Left ventricle myocardium inferior (tissue), 1 donor: ENCODE measurements at regions not wholly inside any gene's neighbourhood (a gene's known extent, or its start where the extent isn't known, plus 50 kb on each side); places are given as distances from the start of the nearest gene placed in this dataset.

Experiments
- DNase-seq: peaks from one replicate; pipeline ENCODE4 v3.0.0-alpha.2; 2020
- H3K27ac ChIP-seq: fragments of 200-600 bp; replicated peaks from 2 replicates; pipeline ENCODE4 v1.8.0; 2021
- H3K27me3 ChIP-seq: fragments of 200-600 bp; 2 replicates; pipeline ENCODE4 v1.8.0; 2021; ENCODE audit warnings: low read depth
- H3K36me3 ChIP-seq: fragments of 200-600 bp; 2 replicates; pipeline ENCODE4 v1.8.0; 2021
- H3K4me1 ChIP-seq: fragments of 200-600 bp; 2 replicates; pipeline ENCODE4 v1.8.0; 2021
- H3K4me3 ChIP-seq: fragments of 200-600 bp; 2 replicates; pipeline ENCODE4 v1.8.0; 2021; ENCODE audit warnings: mild to moderate bottlenecking, moderate library complexity
- H3K9me3 ChIP-seq: fragments of 200-600 bp; replicated peaks from 2 replicates; pipeline ENCODE4 v1.8.0; 2021
- intact Hi-C: fragments of 100-400 bp; cut with micrococcal nuclease; formaldehyde crosslinking; loops from one replicate; pipeline ENCODE4 v1.11.0; 2022
- TF ChIP-seq, protein P1 (sequence below): fragments of 200-600 bp; IDR thresholded peaks from 2 replicates; pipeline ENCODE4 v1.8.0; 2021; ENCODE audit warnings: antibody characterized with exemption, mild to moderate bottlenecking, borderline replicate concordance
- donor health status: DM: no; HTN: yes; CAD: no; lungs with severe emphysema.

DNA sequence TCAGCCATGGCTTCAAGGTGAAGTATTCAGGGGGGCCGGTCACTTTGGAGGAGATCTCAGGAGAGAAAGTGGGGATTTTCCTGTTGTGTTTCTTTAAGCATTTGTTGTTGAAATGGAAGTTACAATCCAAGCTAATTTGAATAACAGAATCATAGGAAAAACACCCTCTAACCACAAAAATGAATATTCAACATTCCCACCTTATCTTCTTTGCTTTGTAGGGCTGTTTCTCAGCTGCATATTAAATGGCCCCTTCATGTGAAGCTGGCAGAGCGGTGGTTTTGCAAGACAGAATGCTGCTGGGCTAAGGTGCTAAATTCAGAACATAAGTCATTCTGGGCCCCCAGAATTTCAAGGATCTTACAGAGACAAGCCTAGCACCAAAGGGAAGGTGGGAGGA, 279.0 kb downstream of the RRAGC start:
- intact Hi-C loops, result no loop called here
- DNase-seq, result no peak
- Histone ChIP-seq H3K36me3 (no peaks in the 10 kb centered on the region), H3K9me3 (peaks cover 4% of the 10 kb centered on the region), H3K4me1 (no peaks in the 10 kb centered on the region), H3K27me3 (peaks cover 87% of the 10 kb centered on the region), H3K4me3 (no peak overlapping the region), H3K27ac (no peak overlapping the region)
- TF ChIP-seq, protein P1, sequence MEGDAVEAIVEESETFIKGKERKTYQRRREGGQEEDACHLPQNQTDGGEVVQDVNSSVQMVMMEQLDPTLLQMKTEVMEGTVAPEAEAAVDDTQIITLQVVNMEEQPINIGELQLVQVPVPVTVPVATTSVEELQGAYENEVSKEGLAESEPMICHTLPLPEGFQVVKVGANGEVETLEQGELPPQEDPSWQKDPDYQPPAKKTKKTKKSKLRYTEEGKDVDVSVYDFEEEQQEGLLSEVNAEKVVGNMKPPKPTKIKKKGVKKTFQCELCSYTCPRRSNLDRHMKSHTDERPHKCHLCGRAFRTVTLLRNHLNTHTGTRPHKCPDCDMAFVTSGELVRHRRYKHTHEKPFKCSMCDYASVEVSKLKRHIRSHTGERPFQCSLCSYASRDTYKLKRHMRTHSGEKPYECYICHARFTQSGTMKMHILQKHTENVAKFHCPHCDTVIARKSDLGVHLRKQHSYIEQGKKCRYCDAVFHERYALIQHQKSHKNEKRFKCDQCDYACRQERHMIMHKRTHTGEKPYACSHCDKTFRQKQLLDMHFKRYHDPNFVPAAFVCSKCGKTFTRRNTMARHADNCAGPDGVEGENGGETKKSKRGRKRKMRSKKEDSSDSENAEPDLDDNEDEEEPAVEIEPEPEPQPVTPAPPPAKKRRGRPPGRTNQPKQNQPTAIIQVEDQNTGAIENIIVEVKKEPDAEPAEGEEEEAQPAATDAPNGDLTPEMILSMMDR, result no peak

DNA sequence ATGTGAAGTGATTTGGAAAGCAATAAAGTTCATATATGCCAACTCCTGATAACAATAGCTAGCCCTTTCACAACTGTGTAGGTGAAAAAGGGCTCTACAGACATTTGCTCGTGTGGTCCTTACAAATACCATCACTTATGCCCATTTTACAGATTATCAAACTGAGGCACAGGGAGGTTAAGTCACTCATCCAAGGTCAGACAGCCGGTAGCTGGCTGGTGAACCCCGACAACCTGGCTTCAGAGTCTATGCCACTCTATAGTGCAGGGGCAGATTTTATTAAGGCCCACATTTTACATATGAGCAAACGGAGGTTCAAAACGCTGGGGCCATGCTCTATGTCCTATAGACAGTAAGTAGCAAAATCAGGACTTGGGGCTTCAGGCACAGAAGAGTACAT, 280.5 kb downstream of the RRAGC start:
- H3K27me3 ChIP-seq, result peaks cover 94% of the 10 kb centered on the region
- no peak for DNase-seq
- no peak overlapping the region for H3K27ac ChIP-seq
- H3K36me3 ChIP-seq, result no peaks in the 10 kb centered on the region
- intact Hi-C loops, result no loop called here
- TF ChIP-seq, protein P1, result no peak
- no peak overlapping the region for H3K4me3 ChIP-seq
- no peaks in the 10 kb centered on the region for H3K4me1 ChIP-seq
- H3K9me3 ChIP-seq, result peaks cover 4% of the 10 kb centered on the region

DNA sequence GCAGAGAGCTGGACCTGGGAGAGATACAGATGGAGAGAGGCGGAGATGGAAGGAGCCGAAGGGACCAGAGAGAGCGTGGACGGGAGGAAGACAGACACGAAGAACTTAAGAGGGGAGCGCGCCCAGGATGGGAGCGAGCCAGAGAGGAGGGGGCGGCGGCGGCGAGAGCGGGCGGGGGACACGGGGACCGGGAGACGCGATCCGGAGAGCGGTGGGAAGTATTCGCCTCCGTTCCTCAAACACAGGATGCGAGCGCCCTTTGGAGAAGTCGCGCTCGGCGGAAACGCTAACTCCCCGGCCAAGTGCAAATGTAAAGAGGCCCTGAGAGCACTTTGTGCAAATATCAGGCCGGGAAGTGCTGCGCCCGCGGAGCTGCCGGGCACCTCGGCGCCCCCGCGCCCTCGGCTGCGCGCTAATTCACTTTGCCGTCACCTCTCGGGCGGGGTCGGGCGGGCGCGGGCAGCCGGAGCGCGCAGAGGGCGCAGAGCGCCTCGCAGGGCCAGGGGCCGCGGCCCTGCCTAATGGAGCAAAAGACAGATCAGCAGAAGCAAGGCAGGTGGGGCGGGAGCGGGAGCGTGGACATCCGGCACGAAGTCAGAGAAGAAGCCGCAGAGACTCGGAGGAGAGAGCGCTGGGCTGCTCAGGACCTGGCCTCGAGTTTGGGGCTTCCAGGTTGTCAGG, 281.2 kb downstream of the RRAGC start:
- Histone ChIP-seq H3K27me3 (peaks cover 94% of the 10 kb centered on the region), H3K27ac (no peak overlapping the region), H3K9me3 (peaks cover 3% of the 10 kb centered on the region), H3K36me3 (no peaks in the 10 kb centered on the region), H3K4me3 (peak overlapping the region; percentile 41), H3K4me1 (no peaks in the 10 kb centered on the region)
- intact Hi-C loops, result no loop called here
- TF ChIP-seq, protein P1, result no peak
- DNase-seq, result no peak

DNA sequence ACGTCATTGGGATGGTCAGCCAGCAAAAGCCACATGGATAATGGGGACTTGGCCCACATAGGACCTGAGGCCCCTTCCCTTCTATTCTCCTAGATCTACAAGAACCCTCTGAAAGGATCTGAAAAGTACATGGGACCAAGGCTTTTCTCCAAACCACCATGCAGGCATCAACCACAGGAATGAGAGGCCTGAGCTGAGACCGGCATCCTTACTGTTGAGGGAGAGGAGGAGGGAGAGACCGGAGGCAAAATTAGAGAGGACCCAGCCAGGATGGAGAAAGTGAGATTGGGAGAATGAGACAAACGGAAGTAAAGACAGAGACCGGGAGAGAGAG, 281.7 kb downstream of the RRAGC start:
- Histone ChIP-seq H3K36me3 (no peaks in the 10 kb centered on the region), H3K4me3 (no peak overlapping the region), H3K27me3 (peaks cover 95% of the 10 kb centered on the region), H3K9me3 (no peaks in the 10 kb centered on the region), H3K27ac (no peak overlapping the region), H3K4me1 (no peaks in the 10 kb centered on the region)
- intact Hi-C loops, result no loop called here
- no peak for DNase-seq
- TF ChIP-seq, protein P1, result no peak

DNA sequence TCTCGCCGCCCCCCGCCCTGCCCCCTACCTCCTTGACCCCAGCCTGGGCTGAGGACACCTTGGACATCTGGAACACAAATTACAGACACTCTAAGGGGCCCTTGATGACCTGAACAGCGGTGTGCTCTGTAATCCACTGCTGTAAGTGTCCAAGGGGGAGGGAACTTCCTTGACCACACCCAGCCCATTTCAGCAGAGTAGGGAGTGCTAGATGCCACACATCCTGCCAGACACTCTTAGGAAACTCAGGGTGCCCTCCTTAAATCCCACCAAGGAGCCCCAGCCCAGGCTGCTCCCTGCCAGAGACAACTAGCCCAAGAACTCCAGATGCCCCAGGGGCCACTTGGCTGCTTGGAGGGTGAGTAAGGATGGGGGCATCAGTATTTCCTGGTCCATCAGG, 282.2 kb downstream of the RRAGC start:
- H3K27ac ChIP-seq, result no peak overlapping the region
- no peaks in the 10 kb centered on the region for H3K9me3 ChIP-seq
- intact Hi-C loops, result no loop called here
- TF ChIP-seq, protein P1, result no peak
- H3K36me3 ChIP-seq, result no peaks in the 10 kb centered on the region
- DNase-seq, result no peak
- peaks cover 96% of the 10 kb centered on the region for H3K27me3 ChIP-seq
- no peak overlapping the region for H3K4me3 ChIP-seq
- H3K4me1 ChIP-seq, result no peaks in the 10 kb centered on the region
